ENCODE measurements at regions not wholly inside any gene's neighbourhood (a gene's known extent, or its start where the extent isn't known, plus 50 kb on each side); places are given as distances from the start of the nearest gene placed in this dataset.

- ATAC-seq (no peak), DNase-seq (ENCODE audit: low spot score) (no peak)
- Histone ChIP-seq H3K9me2 (ENCODE audit: insufficient read depth) (no peaks in the 10 kb centered on the region), H3K27me3 (ENCODE audit: insufficient read depth) (no peaks in the 10 kb centered on the region), H3K27ac (ENCODE audit: low read depth) (no peak overlapping the region), H3F3A (replicated peaks; ENCODE audit: low read depth) (no peaks in the 10 kb centered on the region), H2AFZ (no peak overlapping the region), H4K20me1 (replicated peaks; ENCODE audit: insufficient read depth) (no peaks in the 10 kb centered on the region), H3K4me1 (ENCODE audit: insufficient read depth) (peaks cover 15% of the 10 kb centered on the region), H3K4me2 (no peak overlapping the region), H3K36me3 (ENCODE audit: insufficient read depth) (no peaks in the 10 kb centered on the region), H3K4me3 (no peak overlapping the region), H3K79me2 (replicated peaks; ENCODE audit: insufficient read depth) (no peaks in the 10 kb centered on the region)
- Mint-ChIP-seq H3K4me1 (peaks cover 8% of the 10 kb centered on the region; the same call in 2 of the 3 replicates), H3K9me3 (no peaks in the 10 kb centered on the region), H3K27ac (no peak overlapping the region), H3K36me3 (ENCODE audit: low read depth) (no peaks in the 10 kb centered on the region), H3K27me3 (ENCODE audit: insufficient read depth, low read depth, poor library complexity) (no peaks in the 10 kb centered on the region), H3K4me3 (no peak overlapping the region)
- TF ChIP-seq CREB1 (CRISPR knock-in tag; IDR thresholded peaks at IDR 0.05; ENCODE audit: low read depth) (no peak), ZNF114 (CRISPR knock-in tag; IDR thresholded peaks at IDR 0.05) (no peak), NANOG (IDR thresholded peaks at IDR 0.05; ENCODE audit: borderline replicate concordance) (no peak), POLR2AphosphoS5 (IDR thresholded peaks at IDR 0.05; ENCODE audit: low read depth) (no peak), EZH2phosphoT487 (IDR thresholded peaks at IDR 0.05; ENCODE audit: unreplicated experiment) (no peak), JUNB (IDR thresholded peaks at IDR 0.05; ENCODE audit: unreplicated experiment) (no peak), CTCF (conservative IDR thresholded peaks at IDR 0.05; ENCODE audit: low read depth in 2 of 2) (no peak), REST (IDR thresholded peaks at IDR 0.05; ENCODE audit: unreplicated experiment) (no peak), EZH2 (IDR thresholded peaks at IDR 0.05; ENCODE audit: low read depth, unreplicated experiment) (no peak), ZNF331 (CRISPR knock-in tag; IDR thresholded peaks at IDR 0.05; ENCODE audit: low read depth) (no peak), ETS1 (IDR thresholded peaks at IDR 0.05) (no peak), STAT1 (IDR thresholded peaks at IDR 0.05; ENCODE audit: unreplicated experiment) (no peak), ZNF462 (CRISPR knock-in tag; IDR thresholded peaks at IDR 0.05) (no peak)
These were observed 511.7 kb upstream of the CNTNAP5 start for GRCh38 chr2:123513351-123513750.

Data from GM23338 (cell line).